Mucosa of rectum (tissue), 2 donors: ENCODE measurements at regions not wholly inside any gene's neighbourhood (a gene's known extent, or its start where the extent isn't known, plus 50 kb on each side); places are given as distances from the start of the nearest gene placed in this dataset.

Source experiments
- H3K27ac ChIP-seq, 2 donors: one replicate each; pipeline ENCODE4 v1.7.0; 2013; ENCODE audit warnings: inconsistent platforms in 2 of 2, low read depth in 2 of 2, low read length in 2 of 2
- H3K27me3 ChIP-seq, 2 donors: one replicate each; pipeline ENCODE4 v1.7.0; 2013; ENCODE audit warnings: low read length in 2 of 2; ENCODE audit not compliant: control insufficient read depth in 2 of 2, insufficient read depth in 2 of 2
- H3K36me3 ChIP-seq, 2 donors: one replicate each; pipeline ENCODE4 v1.7.0; 2013; ENCODE audit warnings: low read length in 2 of 2; ENCODE audit not compliant: control insufficient read depth in 2 of 2, insufficient read depth in 2 of 2
- H3K4me1 ChIP-seq, 2 donors: one replicate each; pipeline ENCODE4 v1.7.0; 2013; ENCODE audit warnings: low read length in 2 of 2, mild to moderate bottlenecking in 1 of 2; ENCODE audit not compliant: control insufficient read depth in 2 of 2, insufficient read depth in 2 of 2
- H3K4me3 ChIP-seq, 2 donors: one replicate each; pipeline ENCODE4 v1.7.0; 2013; ENCODE audit warnings: low read length in 2 of 2
- H3K9ac ChIP-seq, 2 donors: one replicate each; pipeline ENCODE4 v1.7.0; 2013; ENCODE audit warnings: low read length in 2 of 2, low read depth in 1 of 2, mild to moderate bottlenecking in 1 of 2
- H3K9me3 ChIP-seq, 2 donors: one replicate each; pipeline ENCODE4 v1.7.0; 2013; ENCODE audit warnings: low read length in 2 of 2; ENCODE audit not compliant: control insufficient read depth in 2 of 2
- donor health status: healthy.
- donor health status: Normal muscosa, but diverticular disease.

GRCh38 chr10:1972406-1972805 is 235.1 kb upstream of the ADARB2 start:
- no peaks in the 10 kb centered on the region for H3K36me3 ChIP-seq
- peaks cover 4 to 5% of the 10 kb centered on the region in 2 donors for H3K9me3 ChIP-seq
- no peaks in the 10 kb centered on the region for H3K4me1 ChIP-seq
- no peak overlapping the region for H3K9ac ChIP-seq
- no peak overlapping the region for H3K4me3 ChIP-seq
- H3K27ac ChIP-seq, result no peak overlapping the region
- no peaks in the 10 kb centered on the region for H3K27me3 ChIP-seq

- Histone ChIP-seq H3K27me3 (no peaks in the 10 kb centered on the region), H3K9me3 (peaks cover 4 to 5% of the 10 kb centered on the region in 2 donors), H3K9ac (no peak overlapping the region), H3K27ac (no peak overlapping the region), H3K4me3 (no peak overlapping the region), H3K36me3 (no peaks in the 10 kb centered on the region), H3K4me1 (no peaks in the 10 kb centered on the region)
Observed at GRCh38 chr10:1968257-1969033, 231.1 kb upstream of the ADARB2 start.

GRCh38 chr10:1966712-1967376 is 229.5 kb upstream of the ADARB2 start:
- Histone ChIP-seq H3K4me3 (no peak overlapping the region), H3K9ac (no peak overlapping the region), H3K4me1 (no peaks in the 10 kb centered on the region), H3K27me3 (no peaks in the 10 kb centered on the region), H3K36me3 (no peaks in the 10 kb centered on the region), H3K27ac (no peak overlapping the region), H3K9me3 (peaks cover 0 to 3% of the 10 kb centered on the region in 2 donors)

GRCh38 chr10:1964476-1964875 is 227.2 kb upstream of the ADARB2 start:
- Histone ChIP-seq H3K27ac (no peak overlapping the region), H3K9ac (no peak overlapping the region), H3K36me3 (no peaks in the 10 kb centered on the region), H3K9me3 (peaks cover 0 to under 1% of the 10 kb centered on the region in 2 donors), H3K4me1 (no peaks in the 10 kb centered on the region), H3K4me3 (no peak overlapping the region), H3K27me3 (no peaks in the 10 kb centered on the region)

- H3K9ac ChIP-seq, result no peak overlapping the region
- no peak overlapping the region for H3K27ac ChIP-seq
- H3K4me3 ChIP-seq, result no peak overlapping the region
- H3K4me1 ChIP-seq, result no peaks in the 10 kb centered on the region
- H3K27me3 ChIP-seq, result no peaks in the 10 kb centered on the region
- H3K36me3 ChIP-seq, result no peaks in the 10 kb centered on the region
- no peaks in the 10 kb centered on the region for H3K9me3 ChIP-seq
Observed at GRCh38 chr10:1963341-1963740, 226.0 kb upstream of the ADARB2 start.

- Histone ChIP-seq H3K27me3 (no peaks in the 10 kb centered on the region), H3K9ac (no peak overlapping the region), H3K27ac (no peak overlapping the region), H3K4me1 (no peaks in the 10 kb centered on the region), H3K9me3 (no peaks in the 10 kb centered on the region), H3K4me3 (no peak overlapping the region), H3K36me3 (no peaks in the 10 kb centered on the region)
Observed at GRCh38 chr10:1961989-1962388, 224.7 kb upstream of the ADARB2 start.

- no peaks in the 10 kb centered on the region for H3K27me3 ChIP-seq
- no peak overlapping the region for H3K9ac ChIP-seq
- H3K4me1 ChIP-seq, result no peaks in the 10 kb centered on the region
Observed at GRCh38 chr10:1960982-1961381, 223.7 kb upstream of the ADARB2 start.

GRCh38 chr10:1957057-1957456 is 219.7 kb upstream of the ADARB2 start:
- H3K27ac ChIP-seq, result no peak overlapping the region
- H3K9ac ChIP-seq, result no peak overlapping the region
- no peaks in the 10 kb centered on the region for H3K27me3 ChIP-seq
- no peaks in the 10 kb centered on the region for H3K9me3 ChIP-seq
- no peak overlapping the region for H3K4me3 ChIP-seq
- H3K36me3 ChIP-seq, result no peaks in the 10 kb centered on the region
- no peaks in the 10 kb centered on the region for H3K4me1 ChIP-seq

More at GRCh38 chr10:1960982-1961381, 223.7 kb upstream of the ADARB2 start:
- Histone ChIP-seq H3K27ac (no peak overlapping the region), H3K36me3 (no peaks in the 10 kb centered on the region), H3K4me3 (no peak overlapping the region), H3K9me3 (no peaks in the 10 kb centered on the region)

GRCh38 chr10:1954300-1954699 is 217.0 kb upstream of the ADARB2 start:
- no peak overlapping the region for H3K27ac ChIP-seq
- no peaks in the 10 kb centered on the region for H3K4me1 ChIP-seq
- no peaks in the 10 kb centered on the region for H3K27me3 ChIP-seq
- no peak overlapping the region for H3K9ac ChIP-seq
- H3K9me3 ChIP-seq, result peaks cover 0 to 2% of the 10 kb centered on the region in 2 donors
- no peaks in the 10 kb centered on the region for H3K36me3 ChIP-seq
- no peak overlapping the region for H3K4me3 ChIP-seq
